ENCODE measurements at regions not wholly inside any gene's neighbourhood (a gene's known extent, or its start where the extent isn't known, plus 50 kb on each side); places are given as distances from the start of the nearest gene placed in this dataset.

GRCh38 chr2:166764702-166765101, 123.6 kb upstream of the XIRP2 start:
- Mint-ChIP-seq H3K27me3 (ENCODE audit: low read depth in 3 of 3) (no peaks in the 10 kb centered on the region), H3K36me3 (no peaks in the 10 kb centered on the region), H3K4me3 (no peak overlapping the region), H3K4me1 (no peaks in the 10 kb centered on the region), H3K27ac (no peak overlapping the region), H3K9me3 (peaks cover 2 to 10% (median 9%) of the 10 kb centered on the region in 7 donors)
- Histone ChIP-seq H2AFZ (ENCODE audit: insufficient read depth, low read depth, low read length, poor library complexity, severe bottlenecking) (no peak overlapping the region), H3K9ac (ENCODE audit: insufficient read depth, low read length, poor library complexity, severe bottlenecking) (no peak overlapping the region), H4K20me1 (ENCODE audit: insufficient read depth, low read length) (no peaks in the 10 kb centered on the region), H3K79me2 (ENCODE audit: insufficient read depth, low read length) (no peaks in the 10 kb centered on the region), H3K9me3 (replicated peaks in 1 of 2; ENCODE audit: control insufficient read depth in 1 of 2, insufficient read depth in 1 of 2, low read length in 2 of 2) (peaks cover 0 to 3% of the 10 kb centered on the region in 2 donors), H3K4me1 (ENCODE audit: control insufficient read depth in 1 of 2, insufficient read depth in 2 of 2, low read length in 2 of 2) (no peaks in the 10 kb centered on the region), H3K27me3 (ENCODE audit: control insufficient read depth in 2 of 2, insufficient read depth in 2 of 2, low read length in 2 of 2) (no peaks in the 10 kb centered on the region), H3K36me3 (replicated peaks in 1 of 2; ENCODE audit: control insufficient read depth in 1 of 2, insufficient read depth in 2 of 2, low read length in 2 of 2) (no peaks in the 10 kb centered on the region), H3K4me3 (replicated peaks in 1 of 3; ENCODE audit: low read depth in 2 of 3, low read length in 3 of 3) (no peak overlapping the region), H3K4me2 (replicated peaks; ENCODE audit: extremely low read depth, low read length, poor library complexity, severe bottlenecking) (no peak overlapping the region), H3K27ac (ENCODE audit: low read depth in 1 of 2, low read length in 2 of 2) (no peak overlapping the region)
- intact Hi-C loops (cut with micrococcal nuclease) = no loop called here
- no peak for TF ChIP-seq CTCF (IDR thresholded peaks at IDR 0.05)
- DNase-seq = no peak

- H4K20me1 ChIP-seq (ENCODE audit: insufficient read depth, low read length) = no peaks in the 10 kb centered on the region
- no peaks in the 10 kb centered on the region for H3K27me3 Mint-ChIP-seq (ENCODE audit: low read depth in 3 of 3)
- H3K4me3 Mint-ChIP-seq = no peak overlapping the region
- no peak overlapping the region for H3K4me3 ChIP-seq (replicated peaks in 1 of 3; ENCODE audit: low read depth in 2 of 3, low read length in 3 of 3)
- no peak overlapping the region for H3K27ac ChIP-seq (ENCODE audit: low read depth in 1 of 2, low read length in 2 of 2)
- no peak for TF ChIP-seq CTCF (IDR thresholded peaks at IDR 0.05)
- peaks cover 0 to 3% of the 10 kb centered on the region in 2 donors for H3K9me3 ChIP-seq (replicated peaks in 1 of 2; ENCODE audit: control insufficient read depth in 1 of 2, insufficient read depth in 1 of 2, low read length in 2 of 2)
- no peaks in the 10 kb centered on the region for H3K36me3 Mint-ChIP-seq
- no peak overlapping the region for H3K27ac Mint-ChIP-seq
- no CpG with 5 or more reads among the region's 1 CpG for WGBS (ENCODE audit: insufficient coverage)
- no peak overlapping the region for H3K9ac ChIP-seq (ENCODE audit: insufficient read depth, low read length, poor library complexity, severe bottlenecking)
- H3K4me1 Mint-ChIP-seq = no peaks in the 10 kb centered on the region
- H3K4me2 ChIP-seq (replicated peaks; ENCODE audit: extremely low read depth, low read length, poor library complexity, severe bottlenecking) = no peak overlapping the region
- no peaks in the 10 kb centered on the region for H3K27me3 ChIP-seq (ENCODE audit: control insufficient read depth in 2 of 2, insufficient read depth in 2 of 2, low read length in 2 of 2)
- H3K79me2 ChIP-seq (ENCODE audit: insufficient read depth, low read length) = no peaks in the 10 kb centered on the region
- no peak overlapping the region for H2AFZ ChIP-seq (ENCODE audit: insufficient read depth, low read depth, low read length, poor library complexity, severe bottlenecking)
- H3K4me1 ChIP-seq (ENCODE audit: control insufficient read depth in 1 of 2, insufficient read depth in 2 of 2, low read length in 2 of 2) = no peaks in the 10 kb centered on the region
- intact Hi-C loops (cut with micrococcal nuclease) = no loop called here
- H3K9me3 Mint-ChIP-seq = peaks cover 2 to 10% (median 7%) of the 10 kb centered on the region in 7 donors
- DNase-seq = no peak
- H3K36me3 ChIP-seq (replicated peaks in 1 of 2; ENCODE audit: control insufficient read depth in 1 of 2, insufficient read depth in 2 of 2, low read length in 2 of 2) = no peaks in the 10 kb centered on the region
Measured at GRCh38 chr2:166764216-166764615, 124.1 kb upstream of the XIRP2 start.
